MM.1S (cell line): ENCODE measurements at regions not wholly inside any gene's neighbourhood (a gene's known extent, or its start where the extent isn't known, plus 50 kb on each side); places are given as distances from the start of the nearest gene placed in this dataset.
"Not testable (repeated sequence)": the region's sequence is repeated elsewhere in the genome, so short reads cannot be mapped to it uniquely, and the experiment has no call there.

Source experiments
- DNase-seq: peaks from one replicate; pipeline ENCODE4 v3.0.0-alpha.2; 2015
- H2AFZ ChIP-seq: fragments of 300-600 bp; sonication (generic); 2 replicates; pipeline ENCODE4 v1.6.0; 2016; ENCODE audit warnings: antibody characterized with exemption, low read length
- H3F3A ChIP-seq: fragments of 300-600 bp; sonication (generic); 2 replicates; pipeline ENCODE4 v1.6.1; 2016; ENCODE audit warnings: mild to moderate bottlenecking, antibody characterized with exemption, low read length, moderate library complexity, mixed read lengths; ENCODE audit not compliant: insufficient read depth
- H3K27ac ChIP-seq: fragments of 300-600 bp; sonication (generic); 2 replicates; pipeline ENCODE4 v1.5.1; 2016; ENCODE audit warnings: mild to moderate bottlenecking, low read length
- H3K27me3 ChIP-seq: fragments of 300-600 bp; sonication (generic); replicated peaks from 2 replicates; pipeline ENCODE4 v1.6.0; 2016; ENCODE audit warnings: low read length; ENCODE audit not compliant: insufficient read depth
- H3K36me3 ChIP-seq: fragments of 300-600 bp; sonication (generic); replicated peaks from 2 replicates; pipeline ENCODE4 v1.6.1; 2016; ENCODE audit warnings: mild to moderate bottlenecking, low read length, mixed read lengths; ENCODE audit not compliant: insufficient read depth
- H3K4me1 ChIP-seq: fragments of 300-600 bp; sonication (generic); 2 replicates; pipeline ENCODE4 v1.6.1; 2016; ENCODE audit warnings: low read length, mixed read lengths
- H3K4me2 ChIP-seq: fragments of 300-600 bp; sonication (generic); 2 replicates; pipeline ENCODE4 v1.6.0; 2016; ENCODE audit warnings: low read depth, low read length
- H3K4me3 ChIP-seq: fragments of 300-600 bp; sonication (generic); 2 replicates; pipeline ENCODE4 v1.5.1; 2016; ENCODE audit warnings: low read length, mixed read lengths
- H3K79me2 ChIP-seq: fragments of 300-600 bp; sonication (generic); 2 replicates; pipeline ENCODE4 v1.6.1; 2016; ENCODE audit warnings: mixed run types, low read length, mixed read lengths
- H3K9ac ChIP-seq: fragments of 300-600 bp; sonication (generic); 2 replicates; pipeline ENCODE4 v1.6.1; 2016; ENCODE audit warnings: low read length, mixed read lengths
- H3K9me2 ChIP-seq: fragments of 300-600 bp; sonication (generic); replicated peaks from 2 replicates; pipeline ENCODE4 v1.6.1; 2016; ENCODE audit warnings: mild to moderate bottlenecking, low read length, mixed read lengths; ENCODE audit not compliant: insufficient read depth
- H3K9me3 ChIP-seq: fragments of 300-600 bp; sonication (generic); replicated peaks from 2 replicates; pipeline ENCODE4 v1.6.1; 2016; ENCODE audit warnings: mild to moderate bottlenecking, low read length, mixed read lengths; ENCODE audit not compliant: insufficient read depth
- H4K20me1 ChIP-seq: fragments of 300-600 bp; sonication (generic); 2 replicates; pipeline ENCODE4 v1.6.1; 2016; ENCODE audit warnings: mild to moderate bottlenecking, low read length, moderate library complexity, mixed read lengths; ENCODE audit not compliant: insufficient read depth
- EZH2 ChIP-seq: fragments of 300-600 bp; sonication (generic); optimal IDR thresholded peaks from 2 replicates; pipeline ENCODE3; 2017; ENCODE audit warnings: low read depth, mild to moderate bottlenecking, antibody characterized with exemption, low read length, mixed read lengths
- EZH2phosphoT487 ChIP-seq: fragments of 300-600 bp; sonication (generic); IDR thresholded peaks from 2 replicates; pipeline ENCODE4 v1.6.1; 2018; ENCODE audit warnings: antibody characterized with exemption, low read length
- TF ChIP-seq, protein P1 (sequence below): fragments of 300-600 bp; sonication (generic); IDR thresholded peaks from 2 replicates; pipeline ENCODE4 v1.5.1; 2016; ENCODE audit warnings: antibody characterized with exemption, low read length, mixed read lengths

DNA sequence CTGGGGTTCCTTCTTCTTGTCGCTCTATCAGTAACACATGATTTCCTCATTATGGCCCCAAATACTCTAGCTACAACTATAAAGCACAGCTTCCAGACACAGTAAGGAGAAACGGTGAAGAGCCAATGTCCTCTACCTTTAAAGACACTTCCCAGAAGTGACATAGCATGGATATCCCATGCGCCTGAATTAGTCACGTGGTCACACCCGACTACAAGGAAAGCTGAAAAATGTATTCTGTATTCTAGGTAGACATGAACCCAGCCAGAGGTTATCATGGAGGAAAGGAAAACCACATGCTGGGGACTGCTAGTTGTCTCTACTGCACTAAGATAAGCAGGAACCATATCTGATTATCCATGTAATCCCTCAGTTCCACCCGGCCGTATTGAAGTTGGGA is 244.3 kb downstream of the LMX1A start:
- Histone ChIP-seq H3K4me1 (no peaks in the 10 kb centered on the region), H3K9ac (no peak overlapping the region), H2AFZ (no peak overlapping the region), H3K4me2 (no peak overlapping the region), H3F3A (no peaks in the 10 kb centered on the region), H3K27ac (no peak overlapping the region), H3K9me3 (no peaks in the 10 kb centered on the region), H3K36me3 (no peaks in the 10 kb centered on the region), H3K4me3 (no peak overlapping the region), H3K27me3 (no peaks in the 10 kb centered on the region), H4K20me1 (no peaks in the 10 kb centered on the region), H3K9me2 (no peaks in the 10 kb centered on the region), H3K79me2 (no peaks in the 10 kb centered on the region)
- DNase-seq = no peak
- TF ChIP-seq, protein P1, sequence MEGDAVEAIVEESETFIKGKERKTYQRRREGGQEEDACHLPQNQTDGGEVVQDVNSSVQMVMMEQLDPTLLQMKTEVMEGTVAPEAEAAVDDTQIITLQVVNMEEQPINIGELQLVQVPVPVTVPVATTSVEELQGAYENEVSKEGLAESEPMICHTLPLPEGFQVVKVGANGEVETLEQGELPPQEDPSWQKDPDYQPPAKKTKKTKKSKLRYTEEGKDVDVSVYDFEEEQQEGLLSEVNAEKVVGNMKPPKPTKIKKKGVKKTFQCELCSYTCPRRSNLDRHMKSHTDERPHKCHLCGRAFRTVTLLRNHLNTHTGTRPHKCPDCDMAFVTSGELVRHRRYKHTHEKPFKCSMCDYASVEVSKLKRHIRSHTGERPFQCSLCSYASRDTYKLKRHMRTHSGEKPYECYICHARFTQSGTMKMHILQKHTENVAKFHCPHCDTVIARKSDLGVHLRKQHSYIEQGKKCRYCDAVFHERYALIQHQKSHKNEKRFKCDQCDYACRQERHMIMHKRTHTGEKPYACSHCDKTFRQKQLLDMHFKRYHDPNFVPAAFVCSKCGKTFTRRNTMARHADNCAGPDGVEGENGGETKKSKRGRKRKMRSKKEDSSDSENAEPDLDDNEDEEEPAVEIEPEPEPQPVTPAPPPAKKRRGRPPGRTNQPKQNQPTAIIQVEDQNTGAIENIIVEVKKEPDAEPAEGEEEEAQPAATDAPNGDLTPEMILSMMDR = no peak
- TF ChIP-seq EZH2 = no peak
- TF ChIP-seq EZH2phosphoT487 = no peak

DNA sequence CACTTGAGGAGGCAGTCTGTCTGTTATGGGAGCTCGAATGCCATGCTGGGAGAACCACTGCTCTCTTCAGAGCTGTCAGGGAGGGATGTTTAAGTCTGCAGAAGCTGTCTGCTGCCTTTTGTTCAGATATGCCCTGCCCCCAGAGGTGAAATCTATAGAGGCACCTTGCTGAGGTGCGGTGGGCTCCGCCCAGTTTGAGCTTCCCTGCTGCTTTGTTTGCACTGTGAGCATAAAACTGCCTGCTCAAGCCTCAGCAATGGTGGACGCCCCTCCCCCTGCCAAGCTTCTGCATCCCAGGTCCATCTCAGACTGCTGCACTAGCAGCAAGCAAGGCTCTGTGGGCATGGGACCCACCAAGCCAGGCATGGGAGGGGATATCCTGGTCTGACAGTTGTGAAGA is 247.5 kb downstream of the LMX1A start:
- no peaks in the 10 kb centered on the region for H3K27me3 ChIP-seq
- H3K27ac ChIP-seq = no peak overlapping the region
- no peak overlapping the region for H2AFZ ChIP-seq

DNA sequence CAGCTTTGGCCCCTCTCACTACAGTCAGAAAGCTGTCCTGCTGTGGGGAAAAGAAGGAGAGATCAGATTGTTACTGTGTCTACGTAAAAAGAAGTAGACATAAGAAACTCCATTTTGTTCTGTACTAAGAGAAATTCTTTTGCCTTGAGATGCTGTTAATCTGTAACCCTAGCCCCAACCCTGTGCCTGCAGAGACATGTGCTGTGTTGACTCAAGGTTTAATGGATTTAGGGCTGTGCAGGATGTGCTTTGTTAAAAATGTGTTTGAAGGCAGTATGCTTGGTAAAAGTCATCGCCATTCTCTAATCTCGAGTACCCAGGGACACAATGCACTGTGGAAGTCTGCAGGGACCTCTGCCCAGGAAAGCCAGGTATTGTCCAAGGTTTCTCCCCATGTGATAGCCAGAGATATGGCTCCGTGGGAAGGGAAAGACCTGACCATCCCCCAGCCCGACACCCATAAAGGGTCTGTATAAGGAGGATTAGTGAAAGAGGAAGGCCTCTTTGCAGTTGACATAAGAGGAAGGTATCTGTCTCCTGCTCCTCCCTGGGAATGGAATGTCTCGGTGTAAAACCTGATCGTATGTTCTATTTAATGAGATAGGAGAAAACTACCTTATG is 263.9 kb downstream of the LMX1A start:
- H3F3A ChIP-seq, H4K20me1 ChIP-seq, H3K27ac ChIP-seq, H3K4me2 ChIP-seq, H3K9me3 ChIP-seq, H3K79me2 ChIP-seq, H3K4me1 ChIP-seq, H3K9ac ChIP-seq, DNase-seq, H3K4me3 ChIP-seq, H3K27me3 ChIP-seq, H3K36me3 ChIP-seq, H3K9me2 ChIP-seq, H2AFZ ChIP-seq: not testable (repeated sequence)

More for the DNA sequence above, 247.5 kb downstream of the LMX1A start:
- no peak overlapping the region for H3K4me2 ChIP-seq
- no peaks in the 10 kb centered on the region for H3K9me3 ChIP-seq
- no peaks in the 10 kb centered on the region for H3K4me1 ChIP-seq
- no peak overlapping the region for H3K4me3 ChIP-seq
- no peaks in the 10 kb centered on the region for H4K20me1 ChIP-seq
- TF ChIP-seq, protein P1 = no peak
- TF ChIP-seq EZH2 (no peak), EZH2phosphoT487 (no peak)
- DNase-seq = no peak
- H3K79me2 ChIP-seq = no peaks in the 10 kb centered on the region
- no peak overlapping the region for H3K9ac ChIP-seq
- H3K9me2 ChIP-seq = no peaks in the 10 kb centered on the region
- no peaks in the 10 kb centered on the region for H3F3A ChIP-seq
- H3K36me3 ChIP-seq = no peaks in the 10 kb centered on the region

DNA sequence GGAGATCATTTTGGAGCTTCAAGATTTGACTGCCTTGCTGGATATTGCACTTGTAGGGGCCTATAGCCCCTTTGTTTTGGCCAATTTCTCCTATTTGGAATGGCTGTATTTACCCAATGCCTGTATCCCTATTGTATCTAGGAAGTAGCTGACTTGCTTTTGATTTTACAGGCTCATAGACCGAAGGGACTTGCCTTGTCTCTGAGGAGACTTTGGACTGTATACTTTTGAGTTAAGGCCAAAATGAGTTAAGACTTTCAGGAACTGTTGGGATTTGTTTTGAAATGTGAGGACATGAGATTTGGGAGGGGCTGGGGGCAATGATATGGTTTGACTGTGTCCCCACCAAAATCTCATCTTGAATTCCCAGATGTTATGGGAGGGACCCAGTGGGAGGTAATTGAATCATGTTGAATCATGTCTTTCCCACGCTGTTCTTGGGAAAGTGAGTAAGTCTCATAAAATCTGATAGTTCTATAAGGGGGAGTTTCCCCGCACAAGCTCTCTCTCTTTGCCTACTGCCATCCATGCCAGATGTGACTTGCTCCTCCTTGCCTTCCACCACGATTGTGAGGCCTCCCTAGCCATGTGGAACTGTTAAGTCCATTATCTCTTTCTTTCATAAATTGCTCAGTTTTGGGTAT is 276.1 kb downstream of the LMX1A start:
- H3F3A ChIP-seq = no peaks in the 10 kb centered on the region
- no peak overlapping the region for H3K27ac ChIP-seq
- H3K4me1 ChIP-seq = no peaks in the 10 kb centered on the region
- no peak overlapping the region for H3K4me2 ChIP-seq
- H4K20me1 ChIP-seq = no peaks in the 10 kb centered on the region
- H3K27me3 ChIP-seq = no peaks in the 10 kb centered on the region
- H3K79me2 ChIP-seq = no peaks in the 10 kb centered on the region
- no peak overlapping the region for H3K4me3 ChIP-seq
- DNase-seq = no peak
- H3K9ac ChIP-seq = no peak overlapping the region
- H3K36me3 ChIP-seq = no peaks in the 10 kb centered on the region
- no peaks in the 10 kb centered on the region for H3K9me3 ChIP-seq
- H3K9me2 ChIP-seq = no peaks in the 10 kb centered on the region
- TF ChIP-seq, protein P1 = no peak
- TF ChIP-seq EZH2phosphoT487 = no peak
- H2AFZ ChIP-seq = no peak overlapping the region
